GM12878 (cell line): ENCODE measurements at regions not wholly inside any gene's neighbourhood (a gene's known extent, or its start where the extent isn't known, plus 50 kb on each side); places are given as distances from the start of the nearest gene placed in this dataset.

Experiments
- CBFB ChIP-seq: IDR thresholded peaks from 2 replicates; pipeline ENCODE4 v1.6.1; 2016; ENCODE audit warnings: antibody characterized with exemption, low read depth
- CUX1 ChIP-seq: IDR thresholded peaks from 2 replicates; pipeline ENCODE4 v1.6.1; 2012; ENCODE audit warnings: improper control_type of control experiment, low read depth, low read length; ENCODE audit not compliant: insufficient replicate concordance
- EZH2 ChIP-seq: IDR thresholded peaks from 2 replicates; pipeline ENCODE4 v1.6.1; 2012; ENCODE audit warnings: low read depth, mild to moderate bottlenecking, control low read depth, inconsistent platforms, low read length, borderline replicate concordance; ENCODE audit not compliant: control insufficient read depth
- GATAD2B ChIP-seq: fragments of 450-650 bp; conservative IDR thresholded peaks from 2 replicates; pipeline ENCODE4 v1.6.1; 2017; ENCODE audit warnings: low read depth, mild to moderate bottlenecking, moderate library complexity
- HDAC6 ChIP-seq: fragments of 200-600 bp; sonication (generic); IDR thresholded peaks from one replicate; pipeline ENCODE4 v1.8.0; 2017; ENCODE audit warnings: antibody characterized with exemption; ENCODE audit not compliant: unreplicated experiment
- IRF4 ChIP-seq: IDR thresholded peaks from 2 replicates; pipeline ENCODE4 v1.6.1; 2011; ENCODE audit warnings: low read depth, low read length
- KLF5 ChIP-seq: fragments of 450-650 bp; IDR thresholded peaks from 2 replicates; pipeline ENCODE4 v1.6.1; 2014; ENCODE audit warnings: mild to moderate bottlenecking; ENCODE audit not compliant: partially characterized antibody
- NBN ChIP-seq: fragments of 450-650 bp; IDR thresholded peaks from 2 replicates; pipeline ENCODE4 v1.6.1; 2016
- NFYA ChIP-seq: IDR thresholded peaks from 2 replicates; pipeline ENCODE4 v1.6.1; 2011; ENCODE audit warnings: low read depth, mild to moderate bottlenecking, low read length, improper control_type of control experiment, borderline replicate concordance
- NR2F1 ChIP-seq: fragments of 450-650 bp; conservative IDR thresholded peaks from 2 replicates; pipeline ENCODE4 v1.6.1; 2017; ENCODE audit warnings: mild to moderate bottlenecking
- PAX5 ChIP-seq: IDR thresholded peaks from 2 replicates; pipeline ENCODE4 v1.6.1; 2011; ENCODE audit warnings: low read depth, low read length, borderline replicate concordance
- POLR2AphosphoS5 ChIP-seq: IDR thresholded peaks from 2 replicates; pipeline ENCODE4 v1.6.1; 2011; ENCODE audit warnings: mild to moderate bottlenecking, low read length, inconsistent platforms
- RBBP5 ChIP-seq: fragments of 200-600 bp; sonication (generic); conservative IDR thresholded peaks from 2 replicates; pipeline ENCODE4 v1.6.1; 2016
- RCOR1 ChIP-seq: conservative IDR thresholded peaks from 2 replicates; pipeline ENCODE4 v1.6.1; 2012; ENCODE audit warnings: low read depth, low read length, improper control_type of control experiment
- YBX1 ChIP-seq: fragments of 450-650 bp; IDR thresholded peaks from 2 replicates; pipeline ENCODE4 v1.6.1; 2016; ENCODE audit warnings: antibody characterized with exemption
- ZNF207 ChIP-seq: fragments of 450-650 bp; IDR thresholded peaks from 2 replicates; pipeline ENCODE4 v1.6.1; 2014; ENCODE audit warnings: antibody characterized with exemption, mild to moderate bottlenecking, borderline replicate concordance
- TF ChIP-seq, protein P1 (sequence below): IDR thresholded peaks from 2 replicates; pipeline ENCODE4 v1.6.1; 2012; ENCODE audit warnings: low read depth, low read length, improper control_type of control experiment
- TF ChIP-seq, protein P2 (sequence below): fragments of 450-650 bp; IDR thresholded peaks from 2 replicates; pipeline ENCODE4 v1.6.1; 2017; ENCODE audit warnings: mild to moderate bottlenecking, moderate library complexity
- TF ChIP-seq, protein P3 (sequence below): IDR thresholded peaks from 2 replicates; pipeline ENCODE4 v1.6.1; 2012; ENCODE audit warnings: low read depth, low read length, improper control_type of control experiment
- TF ChIP-seq, protein P4 (sequence below): IDR thresholded peaks from 2 replicates; pipeline ENCODE4 v1.6.1; 2012; ENCODE audit warnings: low read length, inconsistent platforms

DNA sequence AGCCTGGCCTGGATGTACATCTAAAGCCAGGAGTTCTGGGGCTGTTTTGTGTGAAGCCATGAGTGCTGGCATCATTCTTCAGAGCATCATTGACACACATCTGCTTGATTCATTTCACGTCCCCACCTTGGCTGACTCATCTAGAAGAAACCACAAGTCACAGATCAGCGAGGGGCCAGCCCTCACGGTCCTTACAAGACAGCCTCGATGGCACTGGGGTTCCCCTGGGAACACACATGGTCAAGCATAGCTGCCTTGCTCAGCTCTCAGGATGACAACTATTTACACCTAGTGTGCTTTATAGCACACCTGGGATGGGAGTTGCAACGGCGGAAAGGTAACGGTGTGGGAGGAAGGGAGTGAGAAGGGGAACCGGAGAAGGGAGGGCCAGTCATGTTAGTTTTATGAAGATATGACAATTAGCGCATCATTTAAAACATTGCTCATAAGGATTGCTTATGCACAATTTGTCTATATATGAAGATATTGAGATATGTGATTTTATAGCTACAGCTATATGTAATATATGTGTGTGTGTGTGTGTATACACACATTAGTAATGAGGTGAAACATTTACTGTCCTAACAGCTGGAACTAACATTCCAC, 227.1 kb downstream of the RPLP1 start (continued):
- TF ChIP-seq CUX1 (no peak), KLF5 (peak; percentile 53), YBX1 (no peak), RBBP5 (no peak), POLR2AphosphoS5 (no peak), GATAD2B (peak; percentile 72; the same call in 1 of the 2 replicates), IRF4 (peak; percentile 94), ZNF207 (0 out of 2 replicates have a peak, but pooled peaks have one; percentile 48), HDAC6 (no peak), PAX5 (peak; percentile 98), EZH2 (no peak), NFYA (no peak), CBFB (peak; percentile 95), NBN (peak; percentile 93; the same call in 1 of the 2 replicates), NR2F1 (peak; percentile 93), RCOR1 (0 out of 2 replicates have a peak, but pooled peaks have one; percentile 79)
- TF ChIP-seq, protein P1, sequence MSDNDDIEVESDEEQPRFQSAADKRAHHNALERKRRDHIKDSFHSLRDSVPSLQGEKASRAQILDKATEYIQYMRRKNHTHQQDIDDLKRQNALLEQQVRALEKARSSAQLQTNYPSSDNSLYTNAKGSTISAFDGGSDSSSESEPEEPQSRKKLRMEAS, result no peak
- TF ChIP-seq, protein P2, sequence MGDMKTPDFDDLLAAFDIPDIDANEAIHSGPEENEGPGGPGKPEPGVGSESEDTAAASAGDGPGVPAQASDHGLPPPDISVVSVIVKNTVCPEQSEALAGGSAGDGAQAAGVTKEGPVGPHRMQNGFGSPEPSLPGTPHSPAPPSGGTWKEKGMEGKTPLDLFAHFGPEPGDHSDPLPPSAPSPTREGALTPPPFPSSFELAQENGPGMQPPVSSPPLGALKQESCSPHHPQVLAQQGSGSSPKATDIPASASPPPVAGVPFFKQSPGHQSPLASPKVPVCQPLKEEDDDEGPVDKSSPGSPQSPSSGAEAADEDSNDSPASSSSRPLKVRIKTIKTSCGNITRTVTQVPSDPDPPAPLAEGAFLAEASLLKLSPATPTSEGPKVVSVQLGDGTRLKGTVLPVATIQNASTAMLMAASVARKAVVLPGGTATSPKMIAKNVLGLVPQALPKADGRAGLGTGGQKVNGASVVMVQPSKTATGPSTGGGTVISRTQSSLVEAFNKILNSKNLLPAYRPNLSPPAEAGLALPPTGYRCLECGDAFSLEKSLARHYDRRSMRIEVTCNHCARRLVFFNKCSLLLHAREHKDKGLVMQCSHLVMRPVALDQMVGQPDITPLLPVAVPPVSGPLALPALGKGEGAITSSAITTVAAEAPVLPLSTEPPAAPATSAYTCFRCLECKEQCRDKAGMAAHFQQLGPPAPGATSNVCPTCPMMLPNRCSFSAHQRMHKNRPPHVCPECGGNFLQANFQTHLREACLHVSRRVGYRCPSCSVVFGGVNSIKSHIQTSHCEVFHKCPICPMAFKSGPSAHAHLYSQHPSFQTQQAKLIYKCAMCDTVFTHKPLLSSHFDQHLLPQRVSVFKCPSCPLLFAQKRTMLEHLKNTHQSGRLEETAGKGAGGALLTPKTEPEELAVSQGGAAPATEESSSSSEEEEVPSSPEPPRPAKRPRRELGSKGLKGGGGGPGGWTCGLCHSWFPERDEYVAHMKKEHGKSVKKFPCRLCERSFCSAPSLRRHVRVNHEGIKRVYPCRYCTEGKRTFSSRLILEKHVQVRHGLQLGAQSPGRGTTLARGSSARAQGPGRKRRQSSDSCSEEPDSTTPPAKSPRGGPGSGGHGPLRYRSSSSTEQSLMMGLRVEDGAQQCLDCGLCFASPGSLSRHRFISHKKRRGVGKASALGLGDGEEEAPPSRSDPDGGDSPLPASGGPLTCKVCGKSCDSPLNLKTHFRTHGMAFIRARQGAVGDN, result no peak
- TF ChIP-seq, protein P3, sequence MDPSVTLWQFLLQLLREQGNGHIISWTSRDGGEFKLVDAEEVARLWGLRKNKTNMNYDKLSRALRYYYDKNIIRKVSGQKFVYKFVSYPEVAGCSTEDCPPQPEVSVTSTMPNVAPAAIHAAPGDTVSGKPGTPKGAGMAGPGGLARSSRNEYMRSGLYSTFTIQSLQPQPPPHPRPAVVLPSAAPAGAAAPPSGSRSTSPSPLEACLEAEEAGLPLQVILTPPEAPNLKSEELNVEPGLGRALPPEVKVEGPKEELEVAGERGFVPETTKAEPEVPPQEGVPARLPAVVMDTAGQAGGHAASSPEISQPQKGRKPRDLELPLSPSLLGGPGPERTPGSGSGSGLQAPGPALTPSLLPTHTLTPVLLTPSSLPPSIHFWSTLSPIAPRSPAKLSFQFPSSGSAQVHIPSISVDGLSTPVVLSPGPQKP, result no peak
- TF ChIP-seq, protein P4, sequence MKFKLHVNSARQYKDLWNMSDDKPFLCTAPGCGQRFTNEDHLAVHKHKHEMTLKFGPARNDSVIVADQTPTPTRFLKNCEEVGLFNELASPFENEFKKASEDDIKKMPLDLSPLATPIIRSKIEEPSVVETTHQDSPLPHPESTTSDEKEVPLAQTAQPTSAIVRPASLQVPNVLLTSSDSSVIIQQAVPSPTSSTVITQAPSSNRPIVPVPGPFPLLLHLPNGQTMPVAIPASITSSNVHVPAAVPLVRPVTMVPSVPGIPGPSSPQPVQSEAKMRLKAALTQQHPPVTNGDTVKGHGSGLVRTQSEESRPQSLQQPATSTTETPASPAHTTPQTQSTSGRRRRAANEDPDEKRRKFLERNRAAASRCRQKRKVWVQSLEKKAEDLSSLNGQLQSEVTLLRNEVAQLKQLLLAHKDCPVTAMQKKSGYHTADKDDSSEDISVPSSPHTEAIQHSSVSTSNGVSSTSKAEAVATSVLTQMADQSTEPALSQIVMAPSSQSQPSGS, result peak; percentile 88
